CD14-positive monocyte (primary cell): ENCODE measurements at regions not wholly inside any gene's neighbourhood (a gene's known extent, or its start where the extent isn't known, plus 50 kb on each side); places are given as distances from the start of the nearest gene placed in this dataset.

ENCODE experiments used
- DNase-seq, 3 donors: peaks; one replicate each; pipeline ENCODE4 v3.0.0-alpha.2; 2011 to 2022
- H2AFZ ChIP-seq: 2 replicates; pipeline ENCODE4 v1.6.0; 2012; ENCODE audit warnings: mild to moderate bottlenecking, low read depth, low read length, inconsistent platforms; ENCODE audit not compliant: insufficient read depth, poor library complexity, severe bottlenecking
- H3K27ac ChIP-seq, 2 donors: 1 replicate in 1 of 2; 2 replicates in 1 of 2; pipeline ENCODE4 v1.5.1; 2012 to 2013; ENCODE audit warnings: low read length in 2 of 2, control low read depth in 1 of 2, inconsistent platforms in 1 of 2, low read depth in 1 of 2, mild to moderate bottlenecking in 1 of 2
- H3K27me3 ChIP-seq, 2 donors: one replicate each; pipeline versions ENCODE4 v1.6.0 to v1.6.1; 2011 to 2013; ENCODE audit warnings: low read length in 2 of 2; ENCODE audit not compliant: control insufficient read depth in 2 of 2, insufficient read depth in 2 of 2
- H3K36me3 ChIP-seq, 2 donors: replicated peaks in 1 of 2; 1 replicate in 1 of 2; 2 replicates in 1 of 2; pipeline versions ENCODE4 v1.5.1 to v1.6.1; 2012 to 2013; ENCODE audit warnings: low read length in 2 of 2, control low read depth in 1 of 2, inconsistent platforms in 1 of 2, mild to moderate bottlenecking in 1 of 2; ENCODE audit not compliant: insufficient read depth in 2 of 2, control insufficient read depth in 1 of 2
- H3K4me1 ChIP-seq, 2 donors: 1 replicate in 1 of 2; 2 replicates in 1 of 2; pipeline versions ENCODE4 v1.5.1 to v1.6.1; 2012 to 2013; ENCODE audit warnings: low read length in 2 of 2, control low read depth in 1 of 2, inconsistent platforms in 1 of 2, mild to moderate bottlenecking in 1 of 2, moderate library complexity in 1 of 2; ENCODE audit not compliant: insufficient read depth in 2 of 2, control insufficient read depth in 1 of 2
- H3K4me2 ChIP-seq: replicated peaks from 2 replicates; pipeline ENCODE3; 2012; ENCODE audit warnings: low read length, moderate library complexity, mild to moderate bottlenecking; ENCODE audit not compliant: poor library complexity, severe bottlenecking; ENCODE audit errors: extremely low read depth
- H3K4me3 ChIP-seq, 3 experiments: fragments of 200-600 bp in 1 of 3; sonication (generic) in 1 of 3; replicated peaks in 1 of 3; 1 replicate in 2 of 3; 2 replicates in 1 of 3; pipeline ENCODE4 v1.5.1; 2011 to 2013; ENCODE audit warnings: low read length in 3 of 3, mild to moderate bottlenecking in 3 of 3, control low read depth in 2 of 3, low read depth in 2 of 3, inconsistent platforms in 1 of 3, moderate library complexity in 1 of 3
- H3K79me2 ChIP-seq: 2 replicates; pipeline ENCODE4 v1.6.0; 2012; ENCODE audit warnings: mild to moderate bottlenecking, control low read depth, inconsistent platforms, low read length, moderate library complexity; ENCODE audit not compliant: insufficient read depth
- H3K9ac ChIP-seq: 2 replicates; pipeline ENCODE4 v1.6.0; 2017; ENCODE audit warnings: low read length, mild to moderate bottlenecking; ENCODE audit not compliant: insufficient read depth, poor library complexity, severe bottlenecking
- H3K9me3 ChIP-seq, 2 donors: replicated peaks in 1 of 2; 1 replicate in 1 of 2; 2 replicates in 1 of 2; pipeline versions ENCODE4 v1.5.1 to v1.6.1; 2012 to 2013; ENCODE audit warnings: low read length in 2 of 2, control low read depth in 1 of 2; ENCODE audit not compliant: control insufficient read depth in 1 of 2, insufficient read depth in 1 of 2
- H4K20me1 ChIP-seq: 2 replicates; pipeline ENCODE4 v1.6.0; 2012; ENCODE audit warnings: mild to moderate bottlenecking, low read length, control low read depth, moderate library complexity; ENCODE audit not compliant: insufficient read depth
- H3K27ac Mint-ChIP-seq, 7 donors: one replicate each; pipeline ENCODE4 v1.8.0; 2020; ENCODE audit warnings: mild to moderate bottlenecking in 7 of 7, mixed read lengths in 7 of 7, moderate library complexity in 6 of 7, inconsistent platforms in 2 of 7
- H3K27me3 Mint-ChIP-seq, 3 donors: one replicate each; pipeline ENCODE4 v1.8.0; 2021 to 2022; ENCODE audit warnings: low read depth in 3 of 3, mild to moderate bottlenecking in 3 of 3, mixed read lengths in 3 of 3, moderate library complexity in 3 of 3, inconsistent platforms in 1 of 3
- H3K36me3 Mint-ChIP-seq, 2 donors: one replicate each; pipeline ENCODE4 v1.8.0; 2020; ENCODE audit warnings: mixed read lengths in 2 of 2, inconsistent platforms in 1 of 2, mild to moderate bottlenecking in 1 of 2
- H3K4me1 Mint-ChIP-seq: one replicate; pipeline ENCODE4 v1.8.0; 2020; ENCODE audit warnings: mild to moderate bottlenecking, mixed read lengths
- H3K4me3 Mint-ChIP-seq, 2 donors: one replicate each; pipeline ENCODE4 v1.8.0; 2020; ENCODE audit warnings: mild to moderate bottlenecking in 2 of 2, mixed read lengths in 2 of 2, moderate library complexity in 1 of 2
- H3K9me3 Mint-ChIP-seq, 7 donors: one replicate each; pipeline ENCODE4 v1.8.0; 2020 to 2022; ENCODE audit warnings: mixed read lengths in 7 of 7, mild to moderate bottlenecking in 6 of 7, moderate library complexity in 6 of 7, inconsistent platforms in 2 of 7
- CTCF ChIP-seq: fragments of 200-600 bp; IDR thresholded peaks from one replicate; pipeline ENCODE4 v1.8.0; 2022; ENCODE audit warnings: antibody characterized with exemption, mild to moderate bottlenecking
- WGBS: methylation state at CpG from one replicate; pipeline ENCODE4 v1.1.5; 2013; ENCODE audit warnings: missing lambda C conversion rate; ENCODE audit not compliant: insufficient coverage; 5-methylcytosine and 5-hydroxymethylcytosine counted together
- intact Hi-C, 2 donors: fragments of 100-400 bp; cut with micrococcal nuclease; formaldehyde crosslinking; loops; one replicate each; pipeline versions ENCODE4 v1.15.0 to v1.15.1; 2023

GRCh38 chr10:112006831-112007230 lies 176.7 kb downstream of the GPAM start:
- Histone ChIP-seq H3K27ac (no peak overlapping the region), H2AFZ (no peak overlapping the region), H3K36me3 (no peaks in the 10 kb centered on the region), H3K4me3 (no peak overlapping the region), H3K79me2 (no peaks in the 10 kb centered on the region), H4K20me1 (no peaks in the 10 kb centered on the region), H3K27me3 (no peaks in the 10 kb centered on the region), H3K9me3 (peaks cover 0 to 3% of the 10 kb centered on the region in 2 donors), H3K4me1 (no peaks in the 10 kb centered on the region), H3K9ac (no peak overlapping the region), H3K4me2 (no peak overlapping the region)
- H3K27ac Mint-ChIP-seq = no peak overlapping the region
- H3K4me3 Mint-ChIP-seq = no peak overlapping the region
- H3K4me1 Mint-ChIP-seq = no peaks in the 10 kb centered on the region
- intact Hi-C loops = no loop called here
- peaks cover 0 to 2% (median 2%) of the 10 kb centered on the region in 3 donors for H3K27me3 Mint-ChIP-seq
- H3K36me3 Mint-ChIP-seq = no peaks in the 10 kb centered on the region
- peaks cover 0 to 7% (median 2%) of the 10 kb centered on the region in 7 donors for H3K9me3 Mint-ChIP-seq
- TF ChIP-seq CTCF = no peak
- WGBS = 86% methylated on average over 4 of the region's 7 CpGs
- no peak for DNase-seq

DNA sequence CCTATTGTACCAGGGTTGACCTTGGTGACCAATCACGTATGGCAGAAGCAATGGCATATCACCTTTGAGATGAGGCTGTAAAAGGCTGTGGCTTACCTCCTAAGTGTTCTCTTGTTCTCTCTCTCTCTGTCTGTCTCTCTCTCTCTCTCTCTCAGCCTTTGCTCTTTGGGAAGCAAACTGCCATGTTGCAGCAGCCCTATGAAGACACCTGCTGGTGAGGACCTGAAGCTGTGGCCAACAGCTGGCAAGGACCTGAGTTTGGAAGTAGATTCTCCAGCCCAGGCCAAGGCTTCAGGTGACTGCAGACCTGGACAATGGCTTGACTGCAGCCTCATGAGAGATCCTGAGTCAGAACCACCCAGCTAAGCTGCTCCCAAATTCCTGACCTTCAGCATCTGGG lies 161.4 kb downstream of the GPAM start:
- Mint-ChIP-seq H3K36me3 (no peaks in the 10 kb centered on the region), H3K27me3 (no peaks in the 10 kb centered on the region), H3K9me3 (peaks cover 0 to 6% (median 3%) of the 10 kb centered on the region in 7 donors), H3K27ac (no peak overlapping the region), H3K4me1 (no peaks in the 10 kb centered on the region), H3K4me3 (no peak overlapping the region)
- Histone ChIP-seq H3K27me3 (no peaks in the 10 kb centered on the region), H3K79me2 (no peaks in the 10 kb centered on the region), H2AFZ (no peak overlapping the region), H4K20me1 (no peaks in the 10 kb centered on the region), H3K27ac (no peak overlapping the region), H3K36me3 (no peaks in the 10 kb centered on the region), H3K4me2 (no peak overlapping the region), H3K4me1 (no peaks in the 10 kb centered on the region), H3K9me3 (peaks cover 0 to 13% of the 10 kb centered on the region in 2 donors), H3K4me3 (no peak overlapping the region), H3K9ac (no peak overlapping the region)
- no peak for DNase-seq
- WGBS = no CpG with 5 or more reads among the region's 1 CpG
- intact Hi-C loops = no loop called here
- TF ChIP-seq CTCF = no peak
